ENCODE measurements at regions not wholly inside any gene's neighbourhood (a gene's known extent, or its start where the extent isn't known, plus 50 kb on each side); places are given as distances from the start of the nearest gene placed in this dataset.
"Not testable (repeated sequence)": the region's sequence is repeated elsewhere in the genome, so short reads cannot be mapped to it uniquely, and the experiment has no call there.

GRCh38 chr13:66237411-66238062, 992.6 kb downstream of the PCDH9 start:
- H3K4me3 ChIP-seq (ENCODE audit: low read length): no peak overlapping the region
- POLR2A ChIA-PET: no interaction called here
- no peaks in the 10 kb centered on the region for H3K4me1 ChIP-seq (ENCODE audit: insufficient read depth, low read length)
- H3K9me3 ChIP-seq (ENCODE audit: control insufficient read depth in 1 of 2, insufficient read depth in 1 of 2, low read length in 2 of 2): peaks cover 0 to 7% of the 10 kb centered on the region in 2 experiments
- no peak for ATAC-seq (ENCODE audit: poor library complexity)
- TF ChIP-seq CTCF (IDR thresholded peaks at IDR 0.05): no peak
- H3K36me3 Mint-ChIP-seq (ENCODE audit: low read depth): no peaks in the 10 kb centered on the region
- intact Hi-C loops (cut with DNase I, micrococcal nuclease): no loop called here
- no peak for DNase-seq
- H3K9me3 Mint-ChIP-seq: peaks cover 10% of the 10 kb centered on the region
- CTCF ChIA-PET: no interaction called here
- no peaks in the 10 kb centered on the region for H3K27me3 ChIP-seq (ENCODE audit: control insufficient read depth in 1 of 2, insufficient read depth in 2 of 2, low read length in 2 of 2)
- H3K27ac Mint-ChIP-seq: no peak overlapping the region
- no peaks in the 10 kb centered on the region for H3K4me1 Mint-ChIP-seq (ENCODE audit: low read depth)
- no peaks in the 10 kb centered on the region for H3K27me3 Mint-ChIP-seq
- no peaks in the 10 kb centered on the region for H3K36me3 ChIP-seq (ENCODE audit: insufficient read depth, low read length)
- no peak overlapping the region for H3K27ac ChIP-seq (ENCODE audit: low read depth in 1 of 2, low read length in 2 of 2)
- no peak overlapping the region for H3K4me3 Mint-ChIP-seq

GRCh38 chr13:66234159-66234558, 996.0 kb downstream of the PCDH9 start:
- H3K4me3 Mint-ChIP-seq: no peak overlapping the region
- H3K27me3 Mint-ChIP-seq: no peaks in the 10 kb centered on the region
- POLR2A ChIA-PET: no interaction called here
- no peaks in the 10 kb centered on the region for H3K36me3 Mint-ChIP-seq (ENCODE audit: low read depth)
- Histone ChIP-seq H3K4me1 (ENCODE audit: insufficient read depth, low read length) (no peaks in the 10 kb centered on the region), H3K36me3 (ENCODE audit: insufficient read depth, low read length) (no peaks in the 10 kb centered on the region), H3K4me3 (ENCODE audit: low read length) (no peak overlapping the region), H3K9me3 (ENCODE audit: control insufficient read depth in 1 of 2, insufficient read depth in 1 of 2, low read length in 2 of 2) (peaks cover 0 to 7% of the 10 kb centered on the region in 2 experiments), H3K27ac (ENCODE audit: low read depth in 1 of 2, low read length in 2 of 2) (no peak overlapping the region), H3K27me3 (ENCODE audit: control insufficient read depth in 1 of 2, insufficient read depth in 2 of 2, low read length in 2 of 2) (no peaks in the 10 kb centered on the region)
- no peak for DNase-seq
- H3K4me1 Mint-ChIP-seq (ENCODE audit: low read depth): no peaks in the 10 kb centered on the region
- H3K27ac Mint-ChIP-seq: no peak overlapping the region
- H3K9me3 Mint-ChIP-seq: peaks cover 7% of the 10 kb centered on the region
- intact Hi-C loops (cut with DNase I, micrococcal nuclease): no loop called here
- no peak for ATAC-seq (ENCODE audit: poor library complexity)
- no peak for TF ChIP-seq CTCF (IDR thresholded peaks at IDR 0.05)
- CTCF ChIA-PET: no interaction called here

DNA sequence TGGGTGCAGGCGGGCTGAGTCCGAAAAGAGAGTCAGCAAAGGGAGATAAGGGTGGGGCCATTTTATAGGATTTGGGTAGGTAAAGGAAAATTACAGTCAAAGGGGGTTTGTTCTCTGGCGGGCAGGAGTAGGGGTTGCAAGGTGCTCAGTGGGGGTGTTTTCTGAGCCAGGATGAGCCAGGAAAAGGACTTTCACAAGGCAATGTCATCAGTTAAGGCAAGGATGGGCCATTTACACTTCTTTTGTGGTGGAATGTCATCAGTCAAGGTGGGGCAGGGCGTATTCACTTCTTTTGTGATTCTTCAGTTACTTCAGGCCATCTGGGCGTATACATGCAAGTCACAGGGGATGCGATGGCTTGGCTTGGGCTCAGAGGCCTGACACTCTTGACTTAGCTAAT, 998.2 kb downstream of the PCDH9 start:
- H3K9me3 Mint-ChIP-seq; intact Hi-C loops (cut with DNase I, micrococcal nuclease); POLR2A ChIA-PET; H3K36me3 Mint-ChIP-seq (ENCODE audit: low read depth); H3K27ac ChIP-seq (ENCODE audit: low read depth in 1 of 2, low read length in 2 of 2); H3K4me3 ChIP-seq (ENCODE audit: low read length); H3K4me3 Mint-ChIP-seq; H3K4me1 Mint-ChIP-seq (ENCODE audit: low read depth); H3K4me1 ChIP-seq (ENCODE audit: insufficient read depth, low read length); H3K9me3 ChIP-seq (ENCODE audit: control insufficient read depth in 1 of 2, insufficient read depth in 1 of 2, low read length in 2 of 2); DNase-seq; ATAC-seq (ENCODE audit: poor library complexity); CTCF ChIA-PET; H3K27me3 Mint-ChIP-seq; H3K36me3 ChIP-seq (ENCODE audit: insufficient read depth, low read length); H3K27ac Mint-ChIP-seq; H3K27me3 ChIP-seq (ENCODE audit: control insufficient read depth in 1 of 2, insufficient read depth in 2 of 2, low read length in 2 of 2): not testable (repeated sequence)

- POLR2A ChIA-PET: no interaction called here
- H3K4me1 ChIP-seq (ENCODE audit: insufficient read depth, low read length): no peaks in the 10 kb centered on the region
- intact Hi-C loops (cut with DNase I, micrococcal nuclease): no loop called here
Measured at GRCh38 chr13:66225072-66225471, 1005.1 kb downstream of the PCDH9 start.

More at GRCh38 chr13:66225072-66225471, 1005.1 kb downstream of the PCDH9 start:
- ATAC-seq (ENCODE audit: poor library complexity): no peak
- Mint-ChIP-seq H3K4me1 (ENCODE audit: low read depth) (no peaks in the 10 kb centered on the region), H3K36me3 (ENCODE audit: low read depth) (no peaks in the 10 kb centered on the region), H3K27ac (no peak overlapping the region), H3K27me3 (no peaks in the 10 kb centered on the region), H3K9me3 (peaks cover 8% of the 10 kb centered on the region), H3K4me3 (no peak overlapping the region)
- H3K27ac ChIP-seq (ENCODE audit: low read depth in 1 of 2, low read length in 2 of 2): no peak overlapping the region
- H3K4me3 ChIP-seq (ENCODE audit: low read length): no peak overlapping the region
- DNase-seq: no peak
- H3K36me3 ChIP-seq (ENCODE audit: insufficient read depth, low read length): no peaks in the 10 kb centered on the region
- CTCF ChIA-PET: no interaction called here
- no peak for TF ChIP-seq CTCF (IDR thresholded peaks at IDR 0.05)
- H3K27me3 ChIP-seq (ENCODE audit: control insufficient read depth in 1 of 2, insufficient read depth in 2 of 2, low read length in 2 of 2): no peaks in the 10 kb centered on the region
- peaks cover 0 to under 1% of the 10 kb centered on the region in 2 experiments for H3K9me3 ChIP-seq (ENCODE audit: control insufficient read depth in 1 of 2, insufficient read depth in 1 of 2, low read length in 2 of 2)
